SU-DHL-6 (cell line): ENCODE measurements at regions not wholly inside any gene's neighbourhood (a gene's known extent, or its start where the extent isn't known, plus 50 kb on each side); places are given as distances from the start of the nearest gene placed in this dataset.

Source experiments
- H2AFZ ChIP-seq: fragments of 200-600 bp; sonication (generic); 2 replicates; pipeline ENCODE4 v1.6.1; 2014; ENCODE audit warnings: low read depth, mild to moderate bottlenecking, moderate library complexity, mixed read lengths, antibody characterized with exemption, low read length; ENCODE audit not compliant: severe bottlenecking
- H3F3A ChIP-seq: fragments of 200-600 bp; shearing (Covaris generic); 2 replicates; pipeline ENCODE4 v1.6.0; 2016; ENCODE audit warnings: antibody characterized with exemption, mild to moderate bottlenecking; ENCODE audit not compliant: insufficient read depth
- H3K27ac ChIP-seq: fragments of 200-600 bp; sonication (generic); 2 replicates; pipeline ENCODE4 v1.5.1; 2016; ENCODE audit warnings: low read depth, mild to moderate bottlenecking, low read length, moderate library complexity, mixed read lengths
- H3K27me3 ChIP-seq: fragments of 200-600 bp; sonication (generic), shearing (Covaris generic); 2 replicates; pipeline ENCODE4 v1.6.0; 2014; ENCODE audit warnings: mild to moderate bottlenecking, low read length
- H3K36me3 ChIP-seq: fragments of 200-600 bp; sonication (generic); 2 replicates; pipeline ENCODE4 v1.6.1; 2014; ENCODE audit warnings: mild to moderate bottlenecking, low read length, mixed read lengths
- H3K4me2 ChIP-seq: fragments of 300-600, 200-600 bp; shearing (Covaris generic), sonication (generic); 2 replicates; pipeline ENCODE4 v1.6.0; 2014; ENCODE audit warnings: low read length, low read depth, mild to moderate bottlenecking; ENCODE audit not compliant: poor library complexity, severe bottlenecking
- H3K4me3 ChIP-seq: fragments of 200-600 bp; sonication (generic); 2 replicates; pipeline ENCODE4 v1.5.1; 2014; ENCODE audit warnings: antibody characterized with exemption, low read length, mild to moderate bottlenecking, mixed read lengths; ENCODE audit not compliant: insufficient read depth, poor library complexity, severe bottlenecking
- H3K79me2 ChIP-seq: fragments of 200-600 bp; sonication (generic); 2 replicates; pipeline ENCODE4 v1.6.1; 2014; ENCODE audit warnings: mild to moderate bottlenecking, low read length, moderate library complexity; ENCODE audit not compliant: insufficient read depth
- H3K9ac ChIP-seq: fragments of 200-600 bp; sonication (generic); 2 replicates; pipeline ENCODE4 v1.7.0; 2014; ENCODE audit warnings: mild to moderate bottlenecking, low read length
- H3K9me2 ChIP-seq: fragments of 200-600 bp; sonication (generic); replicated peaks from 2 replicates; pipeline ENCODE4 v1.6.1; 2014; ENCODE audit warnings: low read length; ENCODE audit not compliant: insufficient read depth
- H3K9me3 ChIP-seq: fragments of 200-600 bp; sonication (generic); 2 replicates; pipeline ENCODE4 v1.6.1; 2014; ENCODE audit warnings: low read length, mixed read lengths; ENCODE audit not compliant: insufficient read depth
- H4K20me1 ChIP-seq: fragments of 200-600 bp; sonication (generic); 2 replicates; pipeline ENCODE4 v1.6.1; 2014; ENCODE audit warnings: low read depth, mild to moderate bottlenecking, antibody characterized with exemption, low read length, moderate library complexity, mixed read lengths
- EZH2phosphoT487 ChIP-seq: fragments of 200-600 bp; sonication (generic), shearing (Covaris generic); conservative IDR thresholded peaks from 2 replicates; pipeline ENCODE4 v1.6.1; 2018; ENCODE audit warnings: mild to moderate bottlenecking, antibody characterized with exemption, low read length, moderate library complexity, mixed read lengths
- TF ChIP-seq, protein P1 (sequence below): fragments of 200-600 bp; sonication (generic); IDR thresholded peaks from one replicate; pipeline ENCODE4 v1.5.1; 2017; ENCODE audit warnings: antibody characterized with exemption, mild to moderate bottlenecking, low read length, moderate library complexity; ENCODE audit not compliant: insufficient read depth, poor library complexity, severe bottlenecking

DNA sequence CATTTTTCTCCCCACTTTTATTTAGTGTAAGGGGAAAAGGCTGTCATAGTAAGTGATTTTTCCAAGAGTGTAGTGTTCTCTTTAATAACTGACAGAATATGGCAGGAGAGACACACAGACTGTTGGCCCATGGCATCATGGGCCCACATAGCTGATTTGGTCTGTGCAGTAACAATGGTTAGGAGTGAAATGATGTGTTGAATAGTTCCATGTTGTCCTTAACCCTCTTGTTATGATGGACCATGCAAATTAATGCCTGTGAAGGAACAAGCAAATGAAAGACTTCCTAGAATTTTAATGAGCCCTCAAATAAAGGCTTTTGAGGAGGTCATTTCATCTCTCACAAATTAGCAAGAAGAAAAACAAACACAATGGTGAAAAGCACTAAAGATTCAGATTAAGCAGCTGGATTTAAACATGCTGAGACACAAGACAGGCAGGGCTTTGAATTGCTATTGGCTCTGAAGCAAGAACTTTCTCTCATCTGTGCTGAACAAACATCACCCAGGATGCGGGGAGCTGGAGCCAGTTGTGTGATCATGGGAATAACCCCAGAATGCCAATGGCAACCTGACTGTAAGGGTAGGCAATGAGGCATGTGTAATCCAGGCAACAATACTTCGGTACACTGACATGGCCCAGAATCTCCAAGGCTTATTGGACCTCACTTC lies 136.7 kb upstream of the VEPH1 start:
- Histone ChIP-seq H3K4me3 (no peak overlapping the region), H3K79me2 (no peaks in the 10 kb centered on the region), H3F3A (no peaks in the 10 kb centered on the region), H3K9ac (no peak overlapping the region), H3K27me3 (no peaks in the 10 kb centered on the region), H2AFZ (no peak overlapping the region), H3K4me2 (no peak overlapping the region), H3K9me3 (peaks cover 3% of the 10 kb centered on the region; the same call in 1 of the 2 replicates), H3K36me3 (no peaks in the 10 kb centered on the region), H3K27ac (no peak overlapping the region), H3K9me2 (no peaks in the 10 kb centered on the region), H4K20me1 (no peaks in the 10 kb centered on the region)
- TF ChIP-seq EZH2phosphoT487, result no peak
- TF ChIP-seq, protein P1, sequence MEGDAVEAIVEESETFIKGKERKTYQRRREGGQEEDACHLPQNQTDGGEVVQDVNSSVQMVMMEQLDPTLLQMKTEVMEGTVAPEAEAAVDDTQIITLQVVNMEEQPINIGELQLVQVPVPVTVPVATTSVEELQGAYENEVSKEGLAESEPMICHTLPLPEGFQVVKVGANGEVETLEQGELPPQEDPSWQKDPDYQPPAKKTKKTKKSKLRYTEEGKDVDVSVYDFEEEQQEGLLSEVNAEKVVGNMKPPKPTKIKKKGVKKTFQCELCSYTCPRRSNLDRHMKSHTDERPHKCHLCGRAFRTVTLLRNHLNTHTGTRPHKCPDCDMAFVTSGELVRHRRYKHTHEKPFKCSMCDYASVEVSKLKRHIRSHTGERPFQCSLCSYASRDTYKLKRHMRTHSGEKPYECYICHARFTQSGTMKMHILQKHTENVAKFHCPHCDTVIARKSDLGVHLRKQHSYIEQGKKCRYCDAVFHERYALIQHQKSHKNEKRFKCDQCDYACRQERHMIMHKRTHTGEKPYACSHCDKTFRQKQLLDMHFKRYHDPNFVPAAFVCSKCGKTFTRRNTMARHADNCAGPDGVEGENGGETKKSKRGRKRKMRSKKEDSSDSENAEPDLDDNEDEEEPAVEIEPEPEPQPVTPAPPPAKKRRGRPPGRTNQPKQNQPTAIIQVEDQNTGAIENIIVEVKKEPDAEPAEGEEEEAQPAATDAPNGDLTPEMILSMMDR, result no peak

DNA sequence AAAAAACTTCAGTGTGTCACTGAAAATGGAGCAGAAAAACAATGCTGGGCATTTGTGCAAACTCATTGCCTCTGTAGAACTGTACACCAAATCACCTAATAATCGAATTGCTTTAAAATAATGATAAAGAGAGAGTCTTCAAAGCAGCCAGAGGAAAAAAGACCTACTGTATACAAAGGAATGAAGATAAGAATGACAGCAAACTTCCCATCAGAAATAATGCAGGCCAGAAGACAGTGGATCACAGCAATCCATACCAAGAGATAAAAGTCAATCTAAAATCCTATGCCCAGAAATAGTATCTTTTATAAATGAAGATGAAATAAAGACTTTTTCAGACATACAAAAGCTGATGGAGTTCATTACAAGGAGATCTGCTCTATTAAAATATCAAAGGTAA lies 134.7 kb upstream of the VEPH1 start:
- no peaks in the 10 kb centered on the region for H3F3A ChIP-seq
- no peak overlapping the region for H3K9ac ChIP-seq
- no peaks in the 10 kb centered on the region for H3K9me2 ChIP-seq
- no peaks in the 10 kb centered on the region for H3K36me3 ChIP-seq
- H3K4me2 ChIP-seq, result no peak overlapping the region
- H4K20me1 ChIP-seq, result no peaks in the 10 kb centered on the region
- H2AFZ ChIP-seq, result no peak overlapping the region
- no peak overlapping the region for H3K4me3 ChIP-seq
- H3K27ac ChIP-seq, result no peak overlapping the region
- H3K9me3 ChIP-seq, result peaks cover 3% of the 10 kb centered on the region; the same call in 1 of the 2 replicates
- H3K79me2 ChIP-seq, result no peaks in the 10 kb centered on the region
- TF ChIP-seq, protein P1, result no peak
- TF ChIP-seq EZH2phosphoT487, result no peak
- H3K27me3 ChIP-seq, result no peaks in the 10 kb centered on the region

DNA sequence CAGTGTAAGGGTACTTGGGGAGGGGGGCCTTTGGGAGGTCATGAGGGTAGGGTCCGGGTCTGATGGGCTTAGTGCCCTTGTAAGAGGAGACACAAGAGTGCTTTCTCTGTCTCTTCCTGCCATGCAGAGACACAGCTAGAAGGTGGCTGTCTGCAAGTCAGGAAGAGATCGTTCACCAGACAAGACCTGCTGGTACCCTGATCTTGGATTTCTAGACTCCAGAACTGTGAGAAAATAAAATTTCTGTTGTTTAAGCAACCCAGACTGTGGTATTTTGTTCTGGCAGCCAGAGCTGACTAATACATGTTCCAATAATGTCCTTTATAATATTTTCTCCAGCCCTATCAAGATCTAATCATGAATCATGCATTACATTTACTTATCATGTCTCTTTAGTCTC lies 130.0 kb upstream of the VEPH1 start:
- H2AFZ ChIP-seq, result no peak overlapping the region
- no peak overlapping the region for H3K9ac ChIP-seq

More for the DNA sequence above, 130.0 kb upstream of the VEPH1 start:
- Histone ChIP-seq H4K20me1 (no peaks in the 10 kb centered on the region), H3K27me3 (no peaks in the 10 kb centered on the region), H3K79me2 (no peaks in the 10 kb centered on the region), H3K27ac (no peak overlapping the region), H3F3A (no peaks in the 10 kb centered on the region), H3K9me3 (peaks cover 3% of the 10 kb centered on the region; the same call in 1 of the 2 replicates), H3K9me2 (no peaks in the 10 kb centered on the region), H3K4me2 (no peak overlapping the region), H3K4me3 (no peak overlapping the region), H3K36me3 (no peaks in the 10 kb centered on the region)
- TF ChIP-seq, protein P1, result no peak
- no peak for TF ChIP-seq EZH2phosphoT487
